K562 (cell line): ENCODE measurements at regions not wholly inside any gene's neighbourhood (a gene's known extent, or its start where the extent isn't known, plus 50 kb on each side); places are given as distances from the start of the nearest gene placed in this dataset.

Source experiments
- CTCF ChIP-seq, 3 experiments: IDR thresholded peaks in 2 of 3; conservative IDR thresholded peaks in 1 of 3; 2 replicates each; pipeline ENCODE4 v1.5.1; 2011 to 2012; ENCODE audit warnings: low read length in 3 of 3, mild to moderate bottlenecking in 3 of 3, control low read depth in 2 of 3, improper control_type of control experiment in 1 of 3, inconsistent platforms in 1 of 3, low read depth in 1 of 3, mixed read lengths in 1 of 3, moderate library complexity in 1 of 3; ENCODE audit not compliant: insufficient read depth in 2 of 3
- GATA2 ChIP-seq: sonication (generic); formaldehyde crosslinking; IDR thresholded peaks from 2 replicates; pipeline ENCODE4 v1.4.0; 2020; ENCODE audit warnings: mild to moderate bottlenecking, missing genetic modification reagents
- JUNB ChIP-seq: fragments of 450-650 bp; formaldehyde crosslinking; conservative IDR thresholded peaks from 2 replicates; pipeline ENCODE4 v1.4.0; 2020; ENCODE audit warnings: mild to moderate bottlenecking
- PTBP1 ChIP-seq: fragments of 200-400 bp; formaldehyde crosslinking; IDR thresholded peaks from 2 replicates; pipeline ENCODE4 v1.6.1; 2017; ENCODE audit warnings: low read depth, low read length
- THRB ChIP-seq: fragments of 450-650 bp; formaldehyde crosslinking; conservative IDR thresholded peaks from 2 replicates; pipeline ENCODE4 v1.4.0; 2022; ENCODE audit warnings: mild to moderate bottlenecking, missing genetic modification characterization

GRCh38 chr10:108051218-108051617 is 886.7 kb upstream of the SORCS1 start:
- TF ChIP-seq CTCF (IDR thresholded peaks at IDR 0.05 in 2 of 3, conservative IDR thresholded peaks at IDR 0.05 in 1 of 3; ENCODE audit: insufficient read depth in 2 of 3, low read depth in 1 of 3, low read length in 3 of 3) (no peak), PTBP1 (no peak), JUNB (CRISPR knock-in tag) (no peak), GATA2 (CRISPR knock-in tag) (no peak), THRB (CRISPR knock-in tag) (no peak)
